Endothelial cell of umbilical vein (primary cell): ENCODE measurements at regions not wholly inside any gene's neighbourhood (a gene's known extent, or its start where the extent isn't known, plus 50 kb on each side); places are given as distances from the start of the nearest gene placed in this dataset.
"Not testable (repeated sequence)": the region's sequence is repeated elsewhere in the genome, so short reads cannot be mapped to it uniquely, and the experiment has no call there.

Experiments used
- BruUV-seq: library from RNA; stranded (reverse); fragments of 400-500 nt; replicated peaks from 2 replicates; lab custom pipeline; 2021; lab: Mats Ljungman, UMichigan
- CTCF ChIA-PET: fragments of 300-600, 350-600 bp; sonication (Branson Sonifier 250); formaldehyde crosslinking; loops from one replicate; lab custom pipeline; 2021; ENCODE audit warnings: antibody characterized with exemption, inconsistent platforms; lab: Charles Lee
- POLR2A ChIA-PET: fragments of 300-600, 350-600 bp; sonication (Branson Sonifier 250); formaldehyde crosslinking; loops from one replicate; lab custom pipeline; 2021; ENCODE audit warnings: antibody characterized with exemption, inconsistent platforms; lab: Charles Lee
- DNase-seq: peaks from one replicate; pipeline ENCODE4 v3.0.0-alpha.2; 2011; ENCODE audit warnings: low read depth, low spot score
- FAIRE-seq: peaks from 2 replicates; lab custom pipeline; 2011; peaks lifted over from hg19 to GRCh38; lab: Jason Lieb, UNC
- H2AFZ ChIP-seq: 2 replicates; pipeline ENCODE4 v1.6.0; 2012; ENCODE audit warnings: low read depth, low read length, control low read depth, inconsistent platforms
- H3K27ac ChIP-seq: 2 replicates; pipeline ENCODE4 v1.5.1; 2011; ENCODE audit warnings: low read depth, mild to moderate bottlenecking, control low read depth, low read length, moderate library complexity; ENCODE audit not compliant: insufficient read depth
- H3K27me3 ChIP-seq, 2 experiments: 2 replicates each; pipeline versions ENCODE4 v1.6.0 to v1.6.1; 2011; ENCODE audit warnings: low read length in 2 of 2, mixed read lengths in 1 of 2; ENCODE audit not compliant: control insufficient read depth in 2 of 2, insufficient read depth in 2 of 2
- H3K36me3 ChIP-seq, 2 experiments: 2 replicates in 1 of 2; 3 replicates in 1 of 2; pipeline ENCODE4 v1.5.1; 2011; ENCODE audit warnings: low read length in 2 of 2, mild to moderate bottlenecking in 1 of 2, moderate library complexity in 1 of 2; ENCODE audit not compliant: control insufficient read depth in 2 of 2, insufficient read depth in 2 of 2; ENCODE audit errors: extremely low read depth in 1 of 2
- H3K4me1 ChIP-seq: 3 replicates; pipeline ENCODE4 v1.5.1; 2011; ENCODE audit warnings: mild to moderate bottlenecking, low read length; ENCODE audit not compliant: control insufficient read depth, insufficient read depth; ENCODE audit errors: extremely low read depth
- H3K4me2 ChIP-seq: 2 replicates; pipeline ENCODE4 v1.6.1; 2011; ENCODE audit warnings: low read length, control low read depth, mixed read lengths; ENCODE audit not compliant: insufficient read depth
- H3K4me3 ChIP-seq, 3 experiments: fragments of 200-600 bp in 1 of 3; sonication (generic), shearing (Covaris generic) in 1 of 3; replicated peaks in 1 of 3; 2 replicates each; pipeline ENCODE4 v1.5.1; 2011 to 2016; ENCODE audit warnings: control low read depth in 3 of 3, low read length in 3 of 3, mild to moderate bottlenecking in 2 of 3, inconsistent platforms in 1 of 3, low read depth in 1 of 3, moderate library complexity in 1 of 3; ENCODE audit not compliant: insufficient read depth in 1 of 3
- H3K79me2 ChIP-seq: 2 replicates; pipeline ENCODE4 v1.6.0; 2012; ENCODE audit warnings: low read length, inconsistent platforms; ENCODE audit not compliant: control insufficient read depth, insufficient read depth
- H3K9ac ChIP-seq: replicated peaks from 2 replicates; pipeline ENCODE3; 2011; ENCODE audit warnings: low read length, control low read depth; ENCODE audit not compliant: insufficient read depth; ENCODE audit errors: extremely low read depth
- H3K9me1 ChIP-seq: replicated peaks from 3 replicates; pipeline ENCODE4 v1.6.0; 2011; ENCODE audit warnings: mild to moderate bottlenecking, low read length; ENCODE audit not compliant: control insufficient read depth, insufficient read depth; ENCODE audit errors: extremely low read depth
- H3K9me3 ChIP-seq: replicated peaks from 2 replicates; pipeline ENCODE4 v1.5.1; 2012; ENCODE audit warnings: low read length, inconsistent platforms; ENCODE audit not compliant: control insufficient read depth, insufficient read depth
- H4K20me1 ChIP-seq: replicated peaks from 2 replicates; pipeline ENCODE3; 2011; ENCODE audit warnings: mild to moderate bottlenecking, low read length; ENCODE audit not compliant: control insufficient read depth, insufficient read depth; ENCODE audit errors: extremely low read depth
- CTCF ChIP-seq, 2 donors: IDR thresholded peaks; 1 replicate in 1 of 2; 2 replicates in 1 of 2; pipeline ENCODE4 v1.5.1; 2011; ENCODE audit warnings: low read length in 2 of 2, mild to moderate bottlenecking in 2 of 2, moderate library complexity in 2 of 2, control low read depth in 1 of 2, inconsistent platforms in 1 of 2, low read depth in 1 of 2; ENCODE audit not compliant: insufficient read depth in 1 of 2; ENCODE audit errors: extremely low read depth in 1 of 2
- EZH2 ChIP-seq: IDR thresholded peaks from 2 replicates; pipeline ENCODE4 v1.6.1; 2012; ENCODE audit warnings: borderline replicate concordance, low read depth, mild to moderate bottlenecking, moderate library complexity, low read length, inconsistent platforms; ENCODE audit not compliant: severe bottlenecking
- FOS ChIP-seq: IDR thresholded peaks from 2 replicates; pipeline ENCODE4 v1.6.1; 2011; ENCODE audit warnings: mild to moderate bottlenecking, low read length, moderate library complexity, borderline replicate concordance; ENCODE audit not compliant: insufficient read depth
- GATA2 ChIP-seq: IDR thresholded peaks from 2 replicates; pipeline ENCODE4 v1.7.0; 2011; ENCODE audit warnings: low read depth, mild to moderate bottlenecking, moderate library complexity, mixed read lengths, low read length; ENCODE audit not compliant: insufficient read length, insufficient read depth
- JUN ChIP-seq: IDR thresholded peaks from 2 replicates; pipeline ENCODE4 v1.6.1; 2011; ENCODE audit warnings: borderline replicate concordance, low read depth; ENCODE audit not compliant: insufficient read length, insufficient read depth
- MAX ChIP-seq: IDR thresholded peaks from 2 replicates; pipeline ENCODE4 v1.6.1; 2011; ENCODE audit not compliant: insufficient read depth, insufficient read length
- MYC ChIP-seq: IDR thresholded peaks from one replicate; pipeline ENCODE4 v1.6.1; 2011; ENCODE audit warnings: mild to moderate bottlenecking, low read depth, low read length
- POLR2A ChIP-seq: IDR thresholded peaks from 2 replicates; pipeline ENCODE4 v1.6.1; 2012; ENCODE audit warnings: low read depth, mild to moderate bottlenecking, control low read depth, low read length
- POLR2AphosphoS5 ChIP-seq: IDR thresholded peaks from 2 replicates; pipeline ENCODE4 v1.6.1; 2012; ENCODE audit warnings: low read depth, mild to moderate bottlenecking, control low read depth, low read length, moderate library complexity; ENCODE audit not compliant: insufficient read depth
- dilution Hi-C: fragments of 300-500 bp; cut with MboI; formaldehyde crosslinking; loops from one replicate; pipeline ENCODE4 v1.15.0; 2019; ENCODE audit warnings: low sequenced_read_pairs; ENCODE audit not compliant: extremely low pct_ligation_motif_present
- intact Hi-C: fragments of 100-400 bp; cut with micrococcal nuclease; formaldehyde crosslinking; loops from one replicate; pipeline ENCODE4 v1.10.0; 2022

- no peaks in the 10 kb centered on the region for H3K9me1 ChIP-seq
- ChIA-PET CTCF (no interaction called here), POLR2A (no interaction called here)
- no peak for DNase-seq
- no peak overlapping the region for H2AFZ ChIP-seq
- TF ChIP-seq MAX (no peak), POLR2AphosphoS5 (no peak), POLR2A (no peak), FOS (no peak), JUN (no peak), GATA2 (no peak), MYC (no peak), EZH2 (no peak), CTCF (IDR thresholded peaks at IDR 0.05; ENCODE audit: extremely low read depth in 1 of 2, insufficient read depth in 1 of 2, low read depth in 1 of 2, low read length in 2 of 2) (no peak)
- no peak overlapping the region for H3K4me2 ChIP-seq
- no peak overlapping the region for H3K4me3 ChIP-seq
- H4K20me1 ChIP-seq: no peaks in the 10 kb centered on the region
- no peaks in the 10 kb centered on the region for H3K4me1 ChIP-seq
- no peaks in the 10 kb centered on the region for H3K79me2 ChIP-seq
- no TSS peak for BruUV-seq
- no peaks in the 10 kb centered on the region for H3K36me3 ChIP-seq
- dilution Hi-C loops (no loop called here), intact Hi-C loops (no loop called here)
- no peak for FAIRE-seq
- no peak overlapping the region for H3K9ac ChIP-seq
- no peak overlapping the region for H3K27ac ChIP-seq
- H3K9me3 ChIP-seq: no peaks in the 10 kb centered on the region
- peaks cover 3 to 8% of the 10 kb centered on the region in 2 experiments for H3K27me3 ChIP-seq
Measured at GRCh38 chr5:138668451-138669380, 84.5 kb upstream of the CTNNA1 start.

DNA sequence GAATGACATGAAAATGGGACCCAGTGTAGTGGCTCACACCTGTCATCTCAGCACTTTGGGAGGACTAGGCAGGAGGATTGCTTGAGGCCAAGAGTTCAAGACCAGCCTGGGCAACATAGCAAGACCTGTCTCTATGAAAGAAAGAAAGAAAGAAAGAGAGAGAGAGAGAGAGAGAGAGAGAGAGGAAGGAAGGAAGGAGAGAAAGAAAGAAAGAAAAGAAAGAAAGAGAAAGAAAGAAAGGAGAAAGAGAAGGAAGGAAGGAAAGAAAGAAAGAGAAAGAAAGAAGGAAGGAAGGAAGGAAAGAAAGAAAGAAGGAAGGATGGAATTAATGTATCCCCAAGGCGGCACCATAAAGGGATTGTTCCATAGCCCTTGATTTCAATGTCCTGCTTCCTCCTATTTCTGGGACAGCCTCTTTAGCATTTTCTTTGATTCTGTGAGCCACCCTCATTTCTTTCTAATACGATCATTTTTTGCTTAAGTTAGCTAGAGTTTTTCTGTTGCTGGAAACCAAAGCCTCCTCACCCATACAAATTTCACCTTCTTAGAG is 85.4 kb upstream of the CTNNA1 start:
- intact Hi-C loops, FAIRE-seq, POLR2A ChIA-PET, DNase-seq, H3K79me2 ChIP-seq, H2AFZ ChIP-seq, H4K20me1 ChIP-seq, dilution Hi-C loops, H3K27ac ChIP-seq, H3K4me1 ChIP-seq, CTCF ChIA-PET, H3K9ac ChIP-seq, H3K9me1 ChIP-seq, H3K4me3 ChIP-seq, H3K4me2 ChIP-seq, H3K36me3 ChIP-seq, H3K9me3 ChIP-seq, BruUV-seq: not testable (repeated sequence)
- H3K27me3 ChIP-seq: peaks cover 3 to 12% of the 10 kb centered on the region in 2 experiments
